Endothelial cell of umbilical vein (primary cell): ENCODE measurements at regions not wholly inside any gene's neighbourhood (a gene's known extent, or its start where the extent isn't known, plus 50 kb on each side); places are given as distances from the start of the nearest gene placed in this dataset.
A peak's percentile ranks its signal among the peaks of the same experiment; 100 is the strongest.

Experiments
- BruUV-seq: library from RNA; stranded (reverse); fragments of 400-500 nt; replicated peaks from 2 replicates; lab custom pipeline; 2021; lab: Mats Ljungman, UMichigan
- CTCF ChIA-PET: fragments of 300-600, 350-600 bp; sonication (Branson Sonifier 250); formaldehyde crosslinking; loops from one replicate; lab custom pipeline; 2021; ENCODE audit warnings: antibody characterized with exemption, inconsistent platforms; lab: Charles Lee
- POLR2A ChIA-PET: fragments of 300-600, 350-600 bp; sonication (Branson Sonifier 250); formaldehyde crosslinking; loops from one replicate; lab custom pipeline; 2021; ENCODE audit warnings: antibody characterized with exemption, inconsistent platforms; lab: Charles Lee
- DNase-seq: peaks from one replicate; pipeline ENCODE4 v3.0.0-alpha.2; 2011; ENCODE audit warnings: low read depth, low spot score
- FAIRE-seq: peaks from 2 replicates; lab custom pipeline; 2011; peaks lifted over from hg19 to GRCh38; lab: Jason Lieb, UNC
- H2AFZ ChIP-seq: 2 replicates; pipeline ENCODE4 v1.6.0; 2012; ENCODE audit warnings: low read depth, low read length, control low read depth, inconsistent platforms
- H3K27ac ChIP-seq: 2 replicates; pipeline ENCODE4 v1.5.1; 2011; ENCODE audit warnings: low read depth, mild to moderate bottlenecking, control low read depth, low read length, moderate library complexity; ENCODE audit not compliant: insufficient read depth
- H3K27me3 ChIP-seq, 2 experiments: 2 replicates each; pipeline versions ENCODE4 v1.6.0 to v1.6.1; 2011; ENCODE audit warnings: low read length in 2 of 2, mixed read lengths in 1 of 2; ENCODE audit not compliant: control insufficient read depth in 2 of 2, insufficient read depth in 2 of 2
- H3K36me3 ChIP-seq, 2 experiments: 2 replicates in 1 of 2; 3 replicates in 1 of 2; pipeline ENCODE4 v1.5.1; 2011; ENCODE audit warnings: low read length in 2 of 2, mild to moderate bottlenecking in 1 of 2, moderate library complexity in 1 of 2; ENCODE audit not compliant: control insufficient read depth in 2 of 2, insufficient read depth in 2 of 2; ENCODE audit errors: extremely low read depth in 1 of 2
- H3K4me1 ChIP-seq: 3 replicates; pipeline ENCODE4 v1.5.1; 2011; ENCODE audit warnings: mild to moderate bottlenecking, low read length; ENCODE audit not compliant: control insufficient read depth, insufficient read depth; ENCODE audit errors: extremely low read depth
- H3K4me2 ChIP-seq: 2 replicates; pipeline ENCODE4 v1.6.1; 2011; ENCODE audit warnings: low read length, control low read depth, mixed read lengths; ENCODE audit not compliant: insufficient read depth
- H3K4me3 ChIP-seq, 3 experiments: fragments of 200-600 bp in 1 of 3; sonication (generic), shearing (Covaris generic) in 1 of 3; replicated peaks in 1 of 3; 2 replicates each; pipeline ENCODE4 v1.5.1; 2011 to 2016; ENCODE audit warnings: control low read depth in 3 of 3, low read length in 3 of 3, mild to moderate bottlenecking in 2 of 3, inconsistent platforms in 1 of 3, low read depth in 1 of 3, moderate library complexity in 1 of 3; ENCODE audit not compliant: insufficient read depth in 1 of 3
- H3K79me2 ChIP-seq: 2 replicates; pipeline ENCODE4 v1.6.0; 2012; ENCODE audit warnings: low read length, inconsistent platforms; ENCODE audit not compliant: control insufficient read depth, insufficient read depth
- H3K9ac ChIP-seq: replicated peaks from 2 replicates; pipeline ENCODE3; 2011; ENCODE audit warnings: low read length, control low read depth; ENCODE audit not compliant: insufficient read depth; ENCODE audit errors: extremely low read depth
- H3K9me1 ChIP-seq: replicated peaks from 3 replicates; pipeline ENCODE4 v1.6.0; 2011; ENCODE audit warnings: mild to moderate bottlenecking, low read length; ENCODE audit not compliant: control insufficient read depth, insufficient read depth; ENCODE audit errors: extremely low read depth
- H3K9me3 ChIP-seq: replicated peaks from 2 replicates; pipeline ENCODE4 v1.5.1; 2012; ENCODE audit warnings: low read length, inconsistent platforms; ENCODE audit not compliant: control insufficient read depth, insufficient read depth
- H4K20me1 ChIP-seq: replicated peaks from 2 replicates; pipeline ENCODE3; 2011; ENCODE audit warnings: mild to moderate bottlenecking, low read length; ENCODE audit not compliant: control insufficient read depth, insufficient read depth; ENCODE audit errors: extremely low read depth
- EZH2 ChIP-seq: IDR thresholded peaks from 2 replicates; pipeline ENCODE4 v1.6.1; 2012; ENCODE audit warnings: borderline replicate concordance, low read depth, mild to moderate bottlenecking, moderate library complexity, low read length, inconsistent platforms; ENCODE audit not compliant: severe bottlenecking
- GATA2 ChIP-seq: IDR thresholded peaks from 2 replicates; pipeline ENCODE4 v1.7.0; 2011; ENCODE audit warnings: low read depth, mild to moderate bottlenecking, moderate library complexity, mixed read lengths, low read length; ENCODE audit not compliant: insufficient read length, insufficient read depth
- JUN ChIP-seq: IDR thresholded peaks from 2 replicates; pipeline ENCODE4 v1.6.1; 2011; ENCODE audit warnings: borderline replicate concordance, low read depth; ENCODE audit not compliant: insufficient read length, insufficient read depth
- MYC ChIP-seq: IDR thresholded peaks from one replicate; pipeline ENCODE4 v1.6.1; 2011; ENCODE audit warnings: mild to moderate bottlenecking, low read depth, low read length
- POLR2A ChIP-seq: IDR thresholded peaks from 2 replicates; pipeline ENCODE4 v1.6.1; 2012; ENCODE audit warnings: low read depth, mild to moderate bottlenecking, control low read depth, low read length
- POLR2AphosphoS5 ChIP-seq: IDR thresholded peaks from 2 replicates; pipeline ENCODE4 v1.6.1; 2012; ENCODE audit warnings: low read depth, mild to moderate bottlenecking, control low read depth, low read length, moderate library complexity; ENCODE audit not compliant: insufficient read depth
- dilution Hi-C: fragments of 300-500 bp; cut with MboI; formaldehyde crosslinking; loops from one replicate; pipeline ENCODE4 v1.15.0; 2019; ENCODE audit warnings: low sequenced_read_pairs; ENCODE audit not compliant: extremely low pct_ligation_motif_present
- intact Hi-C: fragments of 100-400 bp; cut with micrococcal nuclease; formaldehyde crosslinking; loops from one replicate; pipeline ENCODE4 v1.10.0; 2022
- TF ChIP-seq, protein P1 (sequence below): IDR thresholded peaks from 2 replicates; pipeline ENCODE4 v1.6.1; 2011; ENCODE audit not compliant: insufficient read depth, insufficient read length
- TF ChIP-seq, protein P2 (sequence below), 2 donors: IDR thresholded peaks; 1 replicate in 1 of 2; 2 replicates in 1 of 2; pipeline ENCODE4 v1.5.1; 2011; ENCODE audit warnings: low read length in 2 of 2, mild to moderate bottlenecking in 2 of 2, moderate library complexity in 2 of 2, control low read depth in 1 of 2, inconsistent platforms in 1 of 2, low read depth in 1 of 2; ENCODE audit not compliant: insufficient read depth in 1 of 2; ENCODE audit errors: extremely low read depth in 1 of 2

DNA sequence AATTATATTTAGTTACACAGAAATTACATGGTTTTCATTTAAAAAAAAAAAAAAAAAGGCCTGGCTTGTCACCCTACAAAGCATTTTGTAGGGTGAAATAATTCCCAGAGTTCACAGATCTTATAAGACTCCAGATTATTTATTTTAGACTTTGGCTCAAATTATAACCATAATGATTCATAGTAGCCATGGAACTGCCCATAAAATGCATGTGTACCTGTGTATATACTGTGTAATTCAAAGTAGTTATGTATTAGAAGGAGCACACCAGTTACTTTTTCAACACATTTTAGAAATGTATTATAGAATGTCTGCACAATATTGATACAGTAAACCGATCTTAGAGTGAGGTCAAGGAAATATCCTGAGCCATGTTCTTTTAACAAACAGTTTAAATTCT is 975.6 kb downstream of the GBE1 start:
- ChIA-PET CTCF (interaction anchor here (0.6 to 2.2 kb wide), 14 partner anchors 10 to 1300 kb away, joined by 3 to 61 read pairs (median 4); no protein-coding TSS in a partner anchor), POLR2A (no interaction called here)
- no TSS peak for BruUV-seq
- no peak for TF ChIP-seq GATA2
- no peak for TF ChIP-seq JUN
- TF ChIP-seq POLR2AphosphoS5, result no peak
- Histone ChIP-seq H3K4me1 (no peaks in the 10 kb centered on the region), H3K27me3 (no peaks in the 10 kb centered on the region), H3K4me3 (no peak overlapping the region), H4K20me1 (no peaks in the 10 kb centered on the region), H2AFZ (no peak overlapping the region), H3K36me3 (no peaks in the 10 kb centered on the region), H3K9me3 (no peaks in the 10 kb centered on the region), H3K9ac (no peak overlapping the region), H3K27ac (no peak overlapping the region), H3K79me2 (no peaks in the 10 kb centered on the region), H3K4me2 (no peak overlapping the region), H3K9me1 (no peaks in the 10 kb centered on the region)
- FAIRE-seq, result no peak
- no peak for DNase-seq
- dilution Hi-C loops, result no loop called here
- intact Hi-C loops, result loop anchor here (1.0 to 5.0 kb wide), 3 partner anchors 457 to 1264 kb away; no protein-coding TSS in a partner anchor

DNA sequence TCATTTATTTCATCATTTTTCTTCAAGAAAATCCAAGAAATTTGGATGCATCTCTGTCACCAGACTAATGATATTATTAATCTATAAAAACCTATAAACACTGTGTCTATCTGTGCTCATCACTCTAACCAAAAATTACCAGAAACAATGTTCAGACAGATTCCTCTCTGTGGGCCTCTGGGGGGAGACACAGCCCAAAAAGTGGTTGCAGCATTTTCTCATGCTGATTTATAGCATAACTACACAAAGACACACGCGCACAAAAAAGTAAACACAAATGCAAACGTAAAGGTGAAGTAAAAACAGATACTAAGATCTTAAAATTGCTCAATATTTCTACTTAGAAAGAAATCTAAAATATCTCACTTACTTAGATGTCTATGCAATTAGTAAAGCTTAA is 976.0 kb downstream of the GBE1 start:
- Histone ChIP-seq H3K27me3 (no peaks in the 10 kb centered on the region), H4K20me1 (no peaks in the 10 kb centered on the region), H3K9ac (no peak overlapping the region), H3K9me1 (no peaks in the 10 kb centered on the region), H3K36me3 (no peaks in the 10 kb centered on the region), H3K4me3 (no peak overlapping the region), H3K27ac (no peak overlapping the region), H3K4me1 (no peaks in the 10 kb centered on the region), H2AFZ (no peak overlapping the region), H3K79me2 (no peaks in the 10 kb centered on the region), H3K4me2 (no peak overlapping the region), H3K9me3 (no peaks in the 10 kb centered on the region)
- ChIA-PET CTCF (interaction anchor here (0.6 to 2.2 kb wide), 14 partner anchors 10 to 1300 kb away, joined by 3 to 61 read pairs (median 4); no protein-coding TSS in a partner anchor), POLR2A (no interaction called here)
- DNase-seq (peak; percentile 57), FAIRE-seq (no peak)
- no peak for TF ChIP-seq POLR2A
- TF ChIP-seq, protein P1, sequence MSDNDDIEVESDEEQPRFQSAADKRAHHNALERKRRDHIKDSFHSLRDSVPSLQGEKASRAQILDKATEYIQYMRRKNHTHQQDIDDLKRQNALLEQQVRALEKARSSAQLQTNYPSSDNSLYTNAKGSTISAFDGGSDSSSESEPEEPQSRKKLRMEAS, result no peak
- TF ChIP-seq, protein P2, sequence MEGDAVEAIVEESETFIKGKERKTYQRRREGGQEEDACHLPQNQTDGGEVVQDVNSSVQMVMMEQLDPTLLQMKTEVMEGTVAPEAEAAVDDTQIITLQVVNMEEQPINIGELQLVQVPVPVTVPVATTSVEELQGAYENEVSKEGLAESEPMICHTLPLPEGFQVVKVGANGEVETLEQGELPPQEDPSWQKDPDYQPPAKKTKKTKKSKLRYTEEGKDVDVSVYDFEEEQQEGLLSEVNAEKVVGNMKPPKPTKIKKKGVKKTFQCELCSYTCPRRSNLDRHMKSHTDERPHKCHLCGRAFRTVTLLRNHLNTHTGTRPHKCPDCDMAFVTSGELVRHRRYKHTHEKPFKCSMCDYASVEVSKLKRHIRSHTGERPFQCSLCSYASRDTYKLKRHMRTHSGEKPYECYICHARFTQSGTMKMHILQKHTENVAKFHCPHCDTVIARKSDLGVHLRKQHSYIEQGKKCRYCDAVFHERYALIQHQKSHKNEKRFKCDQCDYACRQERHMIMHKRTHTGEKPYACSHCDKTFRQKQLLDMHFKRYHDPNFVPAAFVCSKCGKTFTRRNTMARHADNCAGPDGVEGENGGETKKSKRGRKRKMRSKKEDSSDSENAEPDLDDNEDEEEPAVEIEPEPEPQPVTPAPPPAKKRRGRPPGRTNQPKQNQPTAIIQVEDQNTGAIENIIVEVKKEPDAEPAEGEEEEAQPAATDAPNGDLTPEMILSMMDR (IDR thresholded peaks at IDR 0.05; ENCODE audit: extremely low read depth in 1 of 2, insufficient read depth in 1 of 2, low read depth in 1 of 2, low read length in 2 of 2), result peak; percentile 31 to 32
- no peak for TF ChIP-seq GATA2
- TF ChIP-seq EZH2, result no peak
- TF ChIP-seq MYC, result no peak
- TF ChIP-seq POLR2AphosphoS5, result no peak
- intact Hi-C loops (loop anchor here (1.0 to 5.0 kb wide), 3 partner anchors 458 to 1263 kb away; no protein-coding TSS in a partner anchor), dilution Hi-C loops (no loop called here)
- BruUV-seq, result no TSS peak
